NB4 (cell line): ENCODE measurements at regions not wholly inside any gene's neighbourhood (a gene's known extent, or its start where the extent isn't known, plus 50 kb on each side); places are given as distances from the start of the nearest gene placed in this dataset.

ENCODE experiments used
- POLR2A ChIP-seq: IDR thresholded peaks from 2 replicates; pipeline ENCODE4 v1.6.1; 2011; ENCODE audit warnings: mild to moderate bottlenecking; ENCODE audit not compliant: insufficient read length; ENCODE audit errors: extremely low read depth
- TF ChIP-seq, protein P1 (sequence below): IDR thresholded peaks from one replicate; pipeline ENCODE4 v1.5.1; 2012; ENCODE audit warnings: low read depth, low read length
- TF ChIP-seq, protein P2 (sequence below): IDR thresholded peaks from 2 replicates; pipeline ENCODE4 v1.6.1; 2011; ENCODE audit warnings: low read depth, low read length

GRCh38 chr1:195434566-195435203 is 1173.6 kb downstream of the KCNT2 start:
- TF ChIP-seq, protein P1, sequence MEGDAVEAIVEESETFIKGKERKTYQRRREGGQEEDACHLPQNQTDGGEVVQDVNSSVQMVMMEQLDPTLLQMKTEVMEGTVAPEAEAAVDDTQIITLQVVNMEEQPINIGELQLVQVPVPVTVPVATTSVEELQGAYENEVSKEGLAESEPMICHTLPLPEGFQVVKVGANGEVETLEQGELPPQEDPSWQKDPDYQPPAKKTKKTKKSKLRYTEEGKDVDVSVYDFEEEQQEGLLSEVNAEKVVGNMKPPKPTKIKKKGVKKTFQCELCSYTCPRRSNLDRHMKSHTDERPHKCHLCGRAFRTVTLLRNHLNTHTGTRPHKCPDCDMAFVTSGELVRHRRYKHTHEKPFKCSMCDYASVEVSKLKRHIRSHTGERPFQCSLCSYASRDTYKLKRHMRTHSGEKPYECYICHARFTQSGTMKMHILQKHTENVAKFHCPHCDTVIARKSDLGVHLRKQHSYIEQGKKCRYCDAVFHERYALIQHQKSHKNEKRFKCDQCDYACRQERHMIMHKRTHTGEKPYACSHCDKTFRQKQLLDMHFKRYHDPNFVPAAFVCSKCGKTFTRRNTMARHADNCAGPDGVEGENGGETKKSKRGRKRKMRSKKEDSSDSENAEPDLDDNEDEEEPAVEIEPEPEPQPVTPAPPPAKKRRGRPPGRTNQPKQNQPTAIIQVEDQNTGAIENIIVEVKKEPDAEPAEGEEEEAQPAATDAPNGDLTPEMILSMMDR, result no peak
- TF ChIP-seq POLR2A, result no peak
- TF ChIP-seq, protein P2, sequence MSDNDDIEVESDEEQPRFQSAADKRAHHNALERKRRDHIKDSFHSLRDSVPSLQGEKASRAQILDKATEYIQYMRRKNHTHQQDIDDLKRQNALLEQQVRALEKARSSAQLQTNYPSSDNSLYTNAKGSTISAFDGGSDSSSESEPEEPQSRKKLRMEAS, result no peak
